Breast epithelium (tissue), 3 donors: ENCODE measurements at regions not wholly inside any gene's neighbourhood (a gene's known extent, or its start where the extent isn't known, plus 50 kb on each side); places are given as distances from the start of the nearest gene placed in this dataset.

ENCODE experiments used
- POLR2A ChIP-seq: fragments of 450-650 bp; IDR thresholded peaks from one replicate; pipeline ENCODE4 v1.6.1; 2016; ENCODE audit warnings: antibody characterized with exemption, mild to moderate bottlenecking, moderate library complexity
- TF ChIP-seq, protein P1 (sequence below), 3 donors: fragments of 450-650 bp; IDR thresholded peaks; one replicate each; pipeline ENCODE4 v1.5.1; 2016 to 2017; ENCODE audit warnings: antibody characterized with exemption in 3 of 3, mild to moderate bottlenecking in 3 of 3, moderate library complexity in 3 of 3

- no peak for TF ChIP-seq POLR2A
- TF ChIP-seq, protein P1, sequence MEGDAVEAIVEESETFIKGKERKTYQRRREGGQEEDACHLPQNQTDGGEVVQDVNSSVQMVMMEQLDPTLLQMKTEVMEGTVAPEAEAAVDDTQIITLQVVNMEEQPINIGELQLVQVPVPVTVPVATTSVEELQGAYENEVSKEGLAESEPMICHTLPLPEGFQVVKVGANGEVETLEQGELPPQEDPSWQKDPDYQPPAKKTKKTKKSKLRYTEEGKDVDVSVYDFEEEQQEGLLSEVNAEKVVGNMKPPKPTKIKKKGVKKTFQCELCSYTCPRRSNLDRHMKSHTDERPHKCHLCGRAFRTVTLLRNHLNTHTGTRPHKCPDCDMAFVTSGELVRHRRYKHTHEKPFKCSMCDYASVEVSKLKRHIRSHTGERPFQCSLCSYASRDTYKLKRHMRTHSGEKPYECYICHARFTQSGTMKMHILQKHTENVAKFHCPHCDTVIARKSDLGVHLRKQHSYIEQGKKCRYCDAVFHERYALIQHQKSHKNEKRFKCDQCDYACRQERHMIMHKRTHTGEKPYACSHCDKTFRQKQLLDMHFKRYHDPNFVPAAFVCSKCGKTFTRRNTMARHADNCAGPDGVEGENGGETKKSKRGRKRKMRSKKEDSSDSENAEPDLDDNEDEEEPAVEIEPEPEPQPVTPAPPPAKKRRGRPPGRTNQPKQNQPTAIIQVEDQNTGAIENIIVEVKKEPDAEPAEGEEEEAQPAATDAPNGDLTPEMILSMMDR (IDR thresholded peaks at IDR 0.05) = no peak
Measured at GRCh38 chr9:81264516-81264915, 424.8 kb downstream of the TLE1 start.
